GM12878 (cell line): ENCODE measurements at regions not wholly inside any gene's neighbourhood (a gene's known extent, or its start where the extent isn't known, plus 50 kb on each side); places are given as distances from the start of the nearest gene placed in this dataset.

ENCODE experiments used
- ATAC-seq: fragments of 200-7000 bp; cut with Tn5 transposase; 3 replicates; pipeline ENCODE4 v1.9.1; 2020; ENCODE audit warnings: mild to moderate bottlenecking, moderate library complexity
- BruUV-seq: library from RNA; stranded (reverse); fragments of 400-500 nt; replicated peaks from 2 replicates; lab custom pipeline; 2021; lab: Mats Ljungman, UMichigan
- CTCF ChIA-PET: fragments of 300-600 bp; sonication (Branson Sonifier 250); formaldehyde crosslinking; extraction: SDS; loops from one replicate; lab custom pipeline; 2021; ENCODE audit warnings: inconsistent platforms; lab: Yijun Ruan, JAX
- POLR2A ChIA-PET: fragments of 350-600 bp; formaldehyde crosslinking; extraction: SDS; loops from one replicate; lab custom pipeline; 2021; ENCODE audit warnings: inconsistent platforms; lab: Charles Lee
- RAD21 ChIA-PET: fragments of 300-600 bp; sonication (Branson Sonifier 250); formaldehyde crosslinking; loops from one replicate; lab custom pipeline; 2023; ENCODE audit warnings: antibody characterized with exemption; ENCODE audit not compliant: unreplicated experiment; lab: Charles Lee
- SMC1A ChIA-PET: fragments of 300-600 bp; sonication (Branson Sonifier 250); formaldehyde crosslinking; loops from one replicate; lab custom pipeline; 2023; ENCODE audit not compliant: unreplicated experiment, uncharacterized antibody; lab: Charles Lee
- DNase-seq: peaks from one replicate; pipeline ENCODE4 v3.0.0-alpha.2; 2011; ENCODE audit warnings: low read depth, low spot score
- FAIRE-seq: peaks from 3 replicates; lab custom pipeline; 2011; peaks lifted over from hg19 to GRCh38; lab: Jason Lieb, UNC
- H2AFZ ChIP-seq: 2 replicates; pipeline ENCODE4 v1.6.0; 2011; ENCODE audit warnings: low read depth, low read length, control low read depth; ENCODE audit not compliant: control insufficient read depth
- H3K27ac ChIP-seq: 2 replicates; pipeline ENCODE4 v1.5.1; 2011; ENCODE audit warnings: control low read depth; ENCODE audit not compliant: control insufficient read depth, insufficient read depth
- H3K27me3 ChIP-seq, 2 experiments: replicated peaks in 1 of 2; 2 replicates each; pipeline versions ENCODE4 v1.6.0 to v1.6.1; 2011; ENCODE audit warnings: low read length in 1 of 2; ENCODE audit not compliant: control insufficient read depth in 2 of 2, insufficient read depth in 2 of 2
- H3K36me3 ChIP-seq, 2 experiments: 2 replicates each; pipeline ENCODE4 v1.5.1; 2011; ENCODE audit warnings: low read length in 1 of 2; ENCODE audit not compliant: control insufficient read depth in 2 of 2, insufficient read depth in 2 of 2
- H3K4me1 ChIP-seq: 2 replicates; pipeline ENCODE4 v1.6.1; 2011; ENCODE audit warnings: mild to moderate bottlenecking, low read length, moderate library complexity, mixed read lengths; ENCODE audit not compliant: control insufficient read depth, insufficient read depth
- H3K4me2 ChIP-seq: 2 replicates; pipeline ENCODE4 v1.6.0; 2011; ENCODE audit warnings: control low read depth; ENCODE audit not compliant: control insufficient read depth, insufficient read depth
- H3K4me3 ChIP-seq: fragments of 200-600 bp; sonication (generic); 2 replicates; pipeline ENCODE4 v1.5.1; 2016
- H3K79me2 ChIP-seq: 2 replicates; pipeline ENCODE4 v1.6.0; 2011; ENCODE audit warnings: low read length; ENCODE audit not compliant: control insufficient read depth, insufficient read depth
- H3K9ac ChIP-seq: 2 replicates; pipeline ENCODE4 v1.8.0; 2011; ENCODE audit warnings: low read length, control low read depth, mixed read lengths; ENCODE audit not compliant: control insufficient read depth, insufficient read depth
- H3K9me3 ChIP-seq: replicated peaks from 3 replicates; pipeline ENCODE4 v1.5.1; 2011; ENCODE audit warnings: mild to moderate bottlenecking, low read length; ENCODE audit not compliant: control insufficient read depth, insufficient read depth
- H4K20me1 ChIP-seq: 2 replicates; pipeline ENCODE4 v1.6.0; 2011; ENCODE audit not compliant: control insufficient read depth, insufficient read depth
- BACH1 ChIP-seq: fragments of 450-650 bp; IDR thresholded peaks from 2 replicates; pipeline ENCODE4 v1.6.1; 2017; ENCODE audit warnings: mild to moderate bottlenecking, borderline replicate concordance
- BRCA1 ChIP-seq: IDR thresholded peaks from 2 replicates; pipeline ENCODE4 v1.6.1; 2011; ENCODE audit warnings: low read depth, low read length, improper control_type of control experiment
- CUX1 ChIP-seq: IDR thresholded peaks from 2 replicates; pipeline ENCODE4 v1.6.1; 2012; ENCODE audit warnings: improper control_type of control experiment, low read depth, low read length; ENCODE audit not compliant: insufficient replicate concordance
- FOS ChIP-seq: IDR thresholded peaks from 3 replicates; pipeline ENCODE4 v1.6.1; 2011; ENCODE audit warnings: borderline replicate concordance; ENCODE audit not compliant: insufficient read length; ENCODE audit errors: extremely low read depth
- FOXM1 ChIP-seq: IDR thresholded peaks from 2 replicates; pipeline ENCODE4 v1.6.1; 2012; ENCODE audit warnings: low read depth, mild to moderate bottlenecking, inconsistent platforms, low read length, moderate library complexity
- HSF1 ChIP-seq: fragments of 150-350 bp; IDR thresholded peaks from 2 replicates; pipeline ENCODE4 v1.6.1; 2014; ENCODE audit warnings: mild to moderate bottlenecking, low read depth, low read length
- IKZF2 ChIP-seq, 2 experiments: fragments of 450-650 bp; IDR thresholded peaks; 2 replicates each; pipeline ENCODE4 v1.6.1; 2017; ENCODE audit warnings: mild to moderate bottlenecking in 2 of 2, moderate library complexity in 2 of 2
- IRF4 ChIP-seq: IDR thresholded peaks from 2 replicates; pipeline ENCODE4 v1.6.1; 2011; ENCODE audit warnings: low read depth, low read length
- KLF5 ChIP-seq: fragments of 450-650 bp; IDR thresholded peaks from 2 replicates; pipeline ENCODE4 v1.6.1; 2014; ENCODE audit warnings: mild to moderate bottlenecking; ENCODE audit not compliant: partially characterized antibody
- MTA2 ChIP-seq: fragments of 450-650 bp; IDR thresholded peaks from 2 replicates; pipeline ENCODE4 v1.6.1; 2016; ENCODE audit warnings: low read depth, mild to moderate bottlenecking, moderate library complexity
- NR2F1 ChIP-seq: fragments of 450-650 bp; conservative IDR thresholded peaks from 2 replicates; pipeline ENCODE4 v1.6.1; 2017; ENCODE audit warnings: mild to moderate bottlenecking
- STAT1 ChIP-seq: fragments of 450-650 bp; conservative IDR thresholded peaks from 2 replicates; pipeline ENCODE4 v1.6.1; 2014; ENCODE audit warnings: antibody characterized with exemption, mild to moderate bottlenecking
- TARDBP ChIP-seq: IDR thresholded peaks from 2 replicates; pipeline ENCODE4 v1.6.1; 2016; ENCODE audit warnings: borderline replicate concordance
- TCF12 ChIP-seq: IDR thresholded peaks from 2 replicates; pipeline ENCODE4 v1.6.1; 2011; ENCODE audit warnings: low read depth, mild to moderate bottlenecking, low read length
- WGBS: methylation state at CpG from one replicate; pipeline ENCODE4 v1.1.6; 2016; ENCODE audit warnings: low lambda C conversion rate; ENCODE audit not compliant: insufficient replicate concordance, insufficient coverage; ENCODE audit errors: missing lambda C conversion rate; 5-methylcytosine and 5-hydroxymethylcytosine counted together
- in situ Hi-C: fragments of 300-500 bp; cut with MboI; formaldehyde crosslinking; loops from 9 replicates; pipeline ENCODE4 v1.14.3; 2018; ENCODE audit warnings: mixed read lengths
- intact Hi-C: fragments of 100-400 bp; cut with micrococcal nuclease; formaldehyde crosslinking; loops from one replicate; pipeline ENCODE4 v1.14.2; 2022; ENCODE audit not compliant: unreplicated experiment

- POLR2A ChIA-PET = no interaction called here
- Histone ChIP-seq H4K20me1 (no peaks in the 10 kb centered on the region), H2AFZ (peak overlapping the region; percentile 20), H3K4me3 (no peak overlapping the region), H3K9ac (no peak overlapping the region), H3K79me2 (no peaks in the 10 kb centered on the region), H3K27me3 (no peaks in the 10 kb centered on the region), H3K27ac (no peak overlapping the region), H3K36me3 (no peaks in the 10 kb centered on the region), H3K9me3 (peaks cover 5% of the 10 kb centered on the region; the same call in 2 of the 3 replicates), H3K4me2 (peak overlapping the region; percentile 66), H3K4me1 (peaks cover 27% of the 10 kb centered on the region)
- 13% methylated on average over 4 of the region's 4 CpGs for WGBS
- BruUV-seq = no TSS peak
- FAIRE-seq (no peak), DNase-seq (peak; percentile 16), ATAC-seq (peak; percentile 65)
- in situ Hi-C loops = no loop called here
- intact Hi-C loops = no loop called here
- RAD21 ChIA-PET = no interaction called here
- TF ChIP-seq KLF5 (no peak), NR2F1 (no peak), FOXM1 (no peak), TCF12 (no peak), MTA2 (no peak), IRF4 (no peak), HSF1 (no peak), FOS (no peak), IKZF2 (IDR thresholded peaks at IDR 0.05) (no peak), BACH1 (no peak), BRCA1 (no peak), STAT1 (no peak), CUX1 (no peak), TARDBP (no peak)
- SMC1A ChIA-PET = interaction anchor here (0.7 to 1.2 kb wide), 2 partner anchors 13 to 164 kb away, joined by 3 read pairs; no protein-coding TSS in a partner anchor
- CTCF ChIA-PET = no interaction called here
Measured at GRCh38 chr2:6474161-6475140, 391.3 kb downstream of the CMPK2 start.
